ENCODE measurements at regions not wholly inside any gene's neighbourhood (a gene's known extent, or its start where the extent isn't known, plus 50 kb on each side); places are given as distances from the start of the nearest gene placed in this dataset.

DNA sequence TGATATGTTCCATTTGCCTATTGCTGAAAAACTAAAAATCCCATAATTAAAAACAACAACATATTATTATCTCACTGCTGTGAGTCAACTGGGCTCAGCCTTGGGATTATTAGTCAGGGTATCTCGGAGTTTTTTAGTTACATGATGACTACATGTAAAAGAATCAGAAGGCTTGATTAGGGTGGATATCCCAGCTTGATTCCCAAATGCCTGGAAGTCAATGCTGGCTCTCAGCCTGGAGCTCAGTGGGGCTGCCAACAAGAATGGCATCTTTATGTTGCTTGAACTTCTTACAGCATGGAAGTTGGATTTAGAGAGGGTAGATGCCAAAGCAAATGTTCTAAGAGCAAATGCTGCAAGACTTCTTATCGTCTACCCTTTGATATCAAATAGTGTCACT is 278.5 kb downstream of the PLOD2 start:
- Histone ChIP-seq H3K9me3 (ENCODE audit: low read length) (no peaks in the 10 kb centered on the region), H3K36me3 (ENCODE audit: insufficient read depth, low read length) (no peaks in the 10 kb centered on the region), H3K4me2 (ENCODE audit: low read length) (no peak overlapping the region), H3K4me3 (ENCODE audit: low read length) (no peak overlapping the region), H3K27ac (ENCODE audit: low read length) (no peak overlapping the region), H4K20me1 (ENCODE audit: insufficient read depth) (no peaks in the 10 kb centered on the region), H3F3A (ENCODE audit: insufficient read depth, low read length, poor library complexity, severe bottlenecking) (no peaks in the 10 kb centered on the region), H3K79me2 (replicated peaks; ENCODE audit: insufficient read depth, low read length) (no peaks in the 10 kb centered on the region), H3K9me2 (ENCODE audit: insufficient read depth, low read length) (no peaks in the 10 kb centered on the region), H2AFZ (ENCODE audit: low read depth, low read length) (no peak overlapping the region), H3K27me3 (ENCODE audit: insufficient read depth, low read depth, low read length) (no peaks in the 10 kb centered on the region), H3K9ac (ENCODE audit: low read length) (no peak overlapping the region)
- TF ChIP-seq MXI1 (conservative IDR thresholded peaks at IDR 0.05; ENCODE audit: poor library complexity, severe bottlenecking), result no peak
- no peak for TF ChIP-seq POLR2AphosphoS5 (IDR thresholded peaks at IDR 0.05)
- no peak for TF ChIP-seq RAD21 (conservative IDR thresholded peaks at IDR 0.05)
- TF ChIP-seq EP300 (conservative IDR thresholded peaks at IDR 0.05; ENCODE audit: poor library complexity, severe bottlenecking), result no peak
- TF ChIP-seq SMC3 (conservative IDR thresholded peaks at IDR 0.05; ENCODE audit: poor library complexity), result no peak
- TF ChIP-seq, protein P1, sequence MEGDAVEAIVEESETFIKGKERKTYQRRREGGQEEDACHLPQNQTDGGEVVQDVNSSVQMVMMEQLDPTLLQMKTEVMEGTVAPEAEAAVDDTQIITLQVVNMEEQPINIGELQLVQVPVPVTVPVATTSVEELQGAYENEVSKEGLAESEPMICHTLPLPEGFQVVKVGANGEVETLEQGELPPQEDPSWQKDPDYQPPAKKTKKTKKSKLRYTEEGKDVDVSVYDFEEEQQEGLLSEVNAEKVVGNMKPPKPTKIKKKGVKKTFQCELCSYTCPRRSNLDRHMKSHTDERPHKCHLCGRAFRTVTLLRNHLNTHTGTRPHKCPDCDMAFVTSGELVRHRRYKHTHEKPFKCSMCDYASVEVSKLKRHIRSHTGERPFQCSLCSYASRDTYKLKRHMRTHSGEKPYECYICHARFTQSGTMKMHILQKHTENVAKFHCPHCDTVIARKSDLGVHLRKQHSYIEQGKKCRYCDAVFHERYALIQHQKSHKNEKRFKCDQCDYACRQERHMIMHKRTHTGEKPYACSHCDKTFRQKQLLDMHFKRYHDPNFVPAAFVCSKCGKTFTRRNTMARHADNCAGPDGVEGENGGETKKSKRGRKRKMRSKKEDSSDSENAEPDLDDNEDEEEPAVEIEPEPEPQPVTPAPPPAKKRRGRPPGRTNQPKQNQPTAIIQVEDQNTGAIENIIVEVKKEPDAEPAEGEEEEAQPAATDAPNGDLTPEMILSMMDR (IDR thresholded peaks at IDR 0.05; ENCODE audit: poor library complexity, severe bottlenecking), result no peak
- TF ChIP-seq, protein P2, sequence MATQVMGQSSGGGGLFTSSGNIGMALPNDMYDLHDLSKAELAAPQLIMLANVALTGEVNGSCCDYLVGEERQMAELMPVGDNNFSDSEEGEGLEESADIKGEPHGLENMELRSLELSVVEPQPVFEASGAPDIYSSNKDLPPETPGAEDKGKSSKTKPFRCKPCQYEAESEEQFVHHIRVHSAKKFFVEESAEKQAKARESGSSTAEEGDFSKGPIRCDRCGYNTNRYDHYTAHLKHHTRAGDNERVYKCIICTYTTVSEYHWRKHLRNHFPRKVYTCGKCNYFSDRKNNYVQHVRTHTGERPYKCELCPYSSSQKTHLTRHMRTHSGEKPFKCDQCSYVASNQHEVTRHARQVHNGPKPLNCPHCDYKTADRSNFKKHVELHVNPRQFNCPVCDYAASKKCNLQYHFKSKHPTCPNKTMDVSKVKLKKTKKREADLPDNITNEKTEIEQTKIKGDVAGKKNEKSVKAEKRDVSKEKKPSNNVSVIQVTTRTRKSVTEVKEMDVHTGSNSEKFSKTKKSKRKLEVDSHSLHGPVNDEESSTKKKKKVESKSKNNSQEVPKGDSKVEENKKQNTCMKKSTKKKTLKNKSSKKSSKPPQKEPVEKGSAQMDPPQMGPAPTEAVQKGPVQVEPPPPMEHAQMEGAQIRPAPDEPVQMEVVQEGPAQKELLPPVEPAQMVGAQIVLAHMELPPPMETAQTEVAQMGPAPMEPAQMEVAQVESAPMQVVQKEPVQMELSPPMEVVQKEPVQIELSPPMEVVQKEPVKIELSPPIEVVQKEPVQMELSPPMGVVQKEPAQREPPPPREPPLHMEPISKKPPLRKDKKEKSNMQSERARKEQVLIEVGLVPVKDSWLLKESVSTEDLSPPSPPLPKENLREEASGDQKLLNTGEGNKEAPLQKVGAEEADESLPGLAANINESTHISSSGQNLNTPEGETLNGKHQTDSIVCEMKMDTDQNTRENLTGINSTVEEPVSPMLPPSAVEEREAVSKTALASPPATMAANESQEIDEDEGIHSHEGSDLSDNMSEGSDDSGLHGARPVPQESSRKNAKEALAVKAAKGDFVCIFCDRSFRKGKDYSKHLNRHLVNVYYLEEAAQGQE (IDR thresholded peaks at IDR 0.05; ENCODE audit: borderline replicate concordance), result no peak
- no peak for TF ChIP-seq EZH2 (IDR thresholded peaks at IDR 0.05; ENCODE audit: borderline replicate concordance, insufficient read depth, low read length, poor library complexity, severe bottlenecking)
- TF ChIP-seq TAF1 (IDR thresholded peaks at IDR 0.05; ENCODE audit: low read depth), result no peak

DNA sequence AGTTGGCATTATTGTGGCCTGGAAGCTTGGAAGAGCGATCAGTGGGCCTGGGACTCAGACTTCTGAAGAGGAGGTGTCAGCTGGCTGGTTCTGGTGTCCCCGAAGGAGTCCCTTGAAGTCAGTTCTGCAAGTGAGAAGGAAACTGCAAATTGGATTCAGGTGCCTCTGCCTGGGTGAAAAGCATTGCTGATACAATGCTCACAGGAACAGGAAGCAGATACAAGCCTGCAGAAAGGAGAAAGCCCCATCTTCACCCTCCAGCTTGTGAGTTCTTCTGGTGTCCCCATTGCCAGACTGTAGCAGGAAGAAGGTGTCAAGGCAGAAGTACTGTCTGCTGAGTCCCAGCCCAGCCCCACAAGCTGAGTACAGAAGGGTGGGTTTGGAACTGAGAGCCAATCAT is 271.3 kb downstream of the PLOD2 start:
- Histone ChIP-seq H4K20me1 (ENCODE audit: insufficient read depth) (no peaks in the 10 kb centered on the region), H3K9me3 (ENCODE audit: low read length) (no peaks in the 10 kb centered on the region), H3K4me3 (ENCODE audit: low read length) (no peak overlapping the region), H3K27ac (ENCODE audit: low read length) (no peak overlapping the region), H3K36me3 (ENCODE audit: insufficient read depth, low read length) (no peaks in the 10 kb centered on the region), H3F3A (ENCODE audit: insufficient read depth, low read length, poor library complexity, severe bottlenecking) (no peaks in the 10 kb centered on the region), H3K4me2 (ENCODE audit: low read length) (no peak overlapping the region), H3K27me3 (ENCODE audit: insufficient read depth, low read depth, low read length) (no peaks in the 10 kb centered on the region), H3K9ac (ENCODE audit: low read length) (no peak overlapping the region), H3K79me2 (replicated peaks; ENCODE audit: insufficient read depth, low read length) (no peaks in the 10 kb centered on the region), H3K9me2 (ENCODE audit: insufficient read depth, low read length) (no peaks in the 10 kb centered on the region), H2AFZ (ENCODE audit: low read depth, low read length) (no peak overlapping the region)
- TF ChIP-seq EZH2 (IDR thresholded peaks at IDR 0.05; ENCODE audit: borderline replicate concordance, insufficient read depth, low read length, poor library complexity, severe bottlenecking) (no peak), MXI1 (conservative IDR thresholded peaks at IDR 0.05; ENCODE audit: poor library complexity, severe bottlenecking) (no peak)

DNA sequence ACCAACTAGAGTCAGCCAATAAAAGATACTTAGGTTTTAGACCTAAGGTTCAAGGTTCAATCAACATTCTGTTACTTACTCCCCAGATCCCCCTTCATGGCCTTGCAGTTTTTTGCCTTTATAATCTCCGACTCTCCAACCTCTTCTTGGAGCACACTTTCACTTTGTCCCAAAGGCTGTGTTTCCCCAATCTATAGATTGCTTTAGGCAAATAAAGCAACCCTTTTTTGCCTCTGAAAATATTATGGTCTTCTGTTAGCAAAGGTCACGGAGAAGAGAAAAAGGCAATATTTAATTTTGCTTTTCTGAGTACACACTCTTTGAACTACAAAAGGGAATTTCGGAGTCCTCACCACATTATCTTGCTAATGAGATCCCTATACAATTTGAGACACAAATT is 268.1 kb downstream of the PLOD2 start:
- no peak overlapping the region for H3K27ac ChIP-seq (ENCODE audit: low read length)
- H3K9me3 ChIP-seq (ENCODE audit: low read length), result no peaks in the 10 kb centered on the region
- H4K20me1 ChIP-seq (ENCODE audit: insufficient read depth), result no peaks in the 10 kb centered on the region
- no peaks in the 10 kb centered on the region for H3K79me2 ChIP-seq (replicated peaks; ENCODE audit: insufficient read depth, low read length)
- no peaks in the 10 kb centered on the region for H3F3A ChIP-seq (ENCODE audit: insufficient read depth, low read length, poor library complexity, severe bottlenecking)
- H3K27me3 ChIP-seq (ENCODE audit: insufficient read depth, low read depth, low read length), result no peaks in the 10 kb centered on the region
- H3K9me2 ChIP-seq (ENCODE audit: insufficient read depth, low read length), result no peaks in the 10 kb centered on the region
- no peak overlapping the region for H3K9ac ChIP-seq (ENCODE audit: low read length)
- H3K36me3 ChIP-seq (ENCODE audit: insufficient read depth, low read length), result no peaks in the 10 kb centered on the region
- no peak overlapping the region for H2AFZ ChIP-seq (ENCODE audit: low read depth, low read length)
- H3K4me2 ChIP-seq (ENCODE audit: low read length), result no peak overlapping the region
- TF ChIP-seq SMC3 (conservative IDR thresholded peaks at IDR 0.05; ENCODE audit: poor library complexity), result no peak
- TF ChIP-seq, protein P1 (IDR thresholded peaks at IDR 0.05; ENCODE audit: poor library complexity, severe bottlenecking), result no peak
- no peak for TF ChIP-seq TAF1 (IDR thresholded peaks at IDR 0.05; ENCODE audit: low read depth)
- no peak for TF ChIP-seq POLR2AphosphoS5 (IDR thresholded peaks at IDR 0.05)
- TF ChIP-seq EP300 (conservative IDR thresholded peaks at IDR 0.05; ENCODE audit: poor library complexity, severe bottlenecking), result no peak
- no peak for TF ChIP-seq EZH2 (IDR thresholded peaks at IDR 0.05; ENCODE audit: borderline replicate concordance, insufficient read depth, low read length, poor library complexity, severe bottlenecking)
- TF ChIP-seq, protein P2 (IDR thresholded peaks at IDR 0.05; ENCODE audit: borderline replicate concordance), result no peak
- TF ChIP-seq MXI1 (conservative IDR thresholded peaks at IDR 0.05; ENCODE audit: poor library complexity, severe bottlenecking), result no peak
- TF ChIP-seq RAD21 (conservative IDR thresholded peaks at IDR 0.05), result no peak
- no peak overlapping the region for H3K4me3 ChIP-seq (ENCODE audit: low read length)
